Transverse colon (tissue), 4 donors: ENCODE measurements at regions not wholly inside any gene's neighbourhood (a gene's known extent, or its start where the extent isn't known, plus 50 kb on each side); places are given as distances from the start of the nearest gene placed in this dataset.

ENCODE experiments used
- DNase-seq: peaks from one replicate; pipeline ENCODE4 v3.0.0-alpha.2; 2019
- H3K27ac ChIP-seq, 4 donors: fragments of 200-600 bp; sonication (generic); 2 replicates each; pipeline ENCODE4 v1.5.1; 2016 to 2018; ENCODE audit warnings: inconsistent platforms in 4 of 4
- H3K27me3 ChIP-seq: fragments of 200-600 bp; sonication (generic); 2 replicates; pipeline ENCODE4 v1.5.1; 2017; ENCODE audit warnings: inconsistent platforms
- H3K36me3 ChIP-seq, 4 donors: fragments of 200-600 bp; sonication (generic); 2 replicates each; pipeline ENCODE4 v1.5.1; 2017 to 2019; ENCODE audit warnings: inconsistent platforms in 4 of 4
- H3K4me1 ChIP-seq, 4 donors: fragments of 200-600 bp; sonication (generic); 2 replicates each; pipeline ENCODE4 v1.5.1; 2017 to 2020; ENCODE audit warnings: inconsistent platforms in 4 of 4
- H3K4me3 ChIP-seq, 4 donors: fragments of 200-600 bp; sonication (generic); 1 replicate in 1 of 4; 2 replicates in 3 of 4; pipeline versions ENCODE4 v1.5.1 to v1.6.1; 2017 to 2019; ENCODE audit warnings: inconsistent platforms in 4 of 4
- H3K9me3 ChIP-seq, 2 donors: fragments of 200-600 bp; sonication (generic); 2 replicates each; pipeline ENCODE4 v1.5.1; 2017 to 2019; ENCODE audit warnings: inconsistent platforms in 2 of 2
- CTCF ChIP-seq, 5 experiments: fragments of 200-600 bp in 3 of 5; fragments of 450-650 bp in 2 of 5; sonication (generic) in 3 of 5; IDR thresholded peaks; 1 replicate in 2 of 5; 2 replicates in 3 of 5; pipeline ENCODE4 v1.5.1; 2016 to 2017; ENCODE audit warnings: antibody characterized with exemption in 5 of 5, inconsistent platforms in 3 of 5, mild to moderate bottlenecking in 2 of 5, moderate library complexity in 1 of 5
- EP300 ChIP-seq: sonication (generic); formaldehyde crosslinking; IDR thresholded peaks from one replicate; pipeline ENCODE4 v1.6.1; 2017; ENCODE audit warnings: antibody characterized with exemption, low read depth
- POLR2A ChIP-seq: fragments of 450-650 bp; IDR thresholded peaks from one replicate; pipeline ENCODE4 v1.6.1; 2016; ENCODE audit warnings: antibody characterized with exemption, mild to moderate bottlenecking, moderate library complexity
- POLR2AphosphoS5 ChIP-seq, 3 donors: sonication (generic); formaldehyde crosslinking; IDR thresholded peaks; one replicate each; pipeline ENCODE4 v1.6.1; 2016; ENCODE audit warnings: antibody characterized with exemption in 3 of 3
- WGBS, 2 donors: methylation state at CpG; one replicate each; pipeline ENCODE4 v1.1.5; 2018; ENCODE audit warnings: low coverage in 1 of 2; 5-methylcytosine and 5-hydroxymethylcytosine counted together
- in situ Hi-C, 4 donors: fragments of 200-750 bp; cut with MboI; loops; one replicate each; pipeline versions ENCODE4 v1.15.0 to v1.15.1; 2017; ENCODE audit warnings: low sequenced_read_pairs in 3 of 4, low pct_ligation_motif_present in 1 of 4, low pct_unique_long_range_greater_than_20kb in 1 of 4
- intact Hi-C: fragments of 100-400 bp; cut with DNase I; formaldehyde crosslinking; loops from one replicate; pipeline ENCODE4 v1.15.1; 2023; ENCODE audit warnings: low total_unique reads

GRCh38 chr6:140043357-140043756 is 668.9 kb upstream of the CITED2 start:
- H3K4me3 ChIP-seq = no peak overlapping the region
- in situ Hi-C loops = no loop called here
- TF ChIP-seq POLR2A (no peak), EP300 (no peak), POLR2AphosphoS5 (IDR thresholded peaks at IDR 0.05) (no peak), CTCF (IDR thresholded peaks at IDR 0.05) (no peak)
- peaks cover 0 to 3% (median 0%) of the 10 kb centered on the region in 4 donors for H3K4me1 ChIP-seq
- H3K9me3 ChIP-seq = no peaks in the 10 kb centered on the region
- DNase-seq = no peak
- H3K27ac ChIP-seq = no peak overlapping the region
- H3K36me3 ChIP-seq = no peaks in the 10 kb centered on the region
- intact Hi-C loops = no loop called here
- no peaks in the 10 kb centered on the region for H3K27me3 ChIP-seq
- WGBS, 2 donors = 48 to 60% methylated on average over 1 of the region's 1 CpG

GRCh38 chr6:140041571-140042332 is 667.3 kb upstream of the CITED2 start:
- DNase-seq = no peak
- no peaks in the 10 kb centered on the region for H3K9me3 ChIP-seq
- H3K27ac ChIP-seq = no peak overlapping the region
- in situ Hi-C loops (no loop called here), intact Hi-C loops (no loop called here)
- TF ChIP-seq EP300 (no peak), POLR2AphosphoS5 (IDR thresholded peaks at IDR 0.05) (no peak), CTCF (IDR thresholded peaks at IDR 0.05) (no peak), POLR2A (no peak)
- WGBS, 2 donors = 50 to 83% methylated on average over 1 of the region's 1 CpG
- no peaks in the 10 kb centered on the region for H3K36me3 ChIP-seq
- no peaks in the 10 kb centered on the region for H3K27me3 ChIP-seq
- H3K4me1 ChIP-seq = peaks cover 0 to 3% (median 0%) of the 10 kb centered on the region in 4 donors
- H3K4me3 ChIP-seq = no peak overlapping the region

- Histone ChIP-seq H3K27me3 (no peaks in the 10 kb centered on the region), H3K9me3 (no peaks in the 10 kb centered on the region), H3K27ac (no peak overlapping the region), H3K4me3 (no peak overlapping the region), H3K36me3 (no peaks in the 10 kb centered on the region), H3K4me1 (peaks cover 0 to 3% (median 0%) of the 10 kb centered on the region in 4 donors)
- no peak for DNase-seq
- TF ChIP-seq POLR2A (no peak), CTCF (IDR thresholded peaks at IDR 0.05) (no peak), POLR2AphosphoS5 (IDR thresholded peaks at IDR 0.05) (no peak), EP300 (no peak)
- intact Hi-C loops (no loop called here), in situ Hi-C loops (no loop called here)
These were observed 666.6 kb upstream of the CITED2 start for GRCh38 chr6:140041056-140041455.

GRCh38 chr6:140040396-140040795 is 665.9 kb upstream of the CITED2 start:
- in situ Hi-C loops = no loop called here

More at GRCh38 chr6:140040396-140040795, 665.9 kb upstream of the CITED2 start:
- no peaks in the 10 kb centered on the region for H3K9me3 ChIP-seq
- peaks cover 0 to 3% (median 0%) of the 10 kb centered on the region in 4 donors for H3K4me1 ChIP-seq
- H3K27me3 ChIP-seq = no peaks in the 10 kb centered on the region
- DNase-seq = no peak
- TF ChIP-seq CTCF (IDR thresholded peaks at IDR 0.05) = no peak
- no peak for TF ChIP-seq EP300
- no peak for TF ChIP-seq POLR2A
- TF ChIP-seq POLR2AphosphoS5 (IDR thresholded peaks at IDR 0.05) = no peak
- intact Hi-C loops = no loop called here
- no peaks in the 10 kb centered on the region for H3K36me3 ChIP-seq
- H3K27ac ChIP-seq = no peak overlapping the region
- 88 to 92% methylated on average over 1 of the region's 1 CpG for WGBS, 2 donors
- H3K4me3 ChIP-seq = no peak overlapping the region
